Activated T-cell treated with anti-CD3 and anti-CD28 coated beads, Interleukin-2, amount 50 U/mL, for 72 hours (primary cell): ENCODE measurements at regions not wholly inside any gene's neighbourhood (a gene's known extent, or its start where the extent isn't known, plus 50 kb on each side); places are given as distances from the start of the nearest gene placed in this dataset.
"Not testable (repeated sequence)": the region's sequence is repeated elsewhere in the genome, so short reads cannot be mapped to it uniquely, and the experiment has no call there.

Experiments
- ATAC-seq, 2 donors: fragments of 150-1000 bp; cut with Tn5 transposase; replicated peaks in 1 of 2; 2 replicates each; pipeline ENCODE4 v1.10.0; 2021; ENCODE audit warnings: moderate library complexity in 2 of 2, mild to moderate bottlenecking in 1 of 2
- DNase-seq, 2 donors: peaks; one replicate each; pipeline ENCODE4 v3.0.0; 2021 to 2022; ENCODE audit warnings: mixed read lengths in 1 of 2
- H3K27ac Mint-ChIP-seq: one replicate; pipeline ENCODE4 v1.8.0; 2022; ENCODE audit warnings: mild to moderate bottlenecking, moderate library complexity, mixed read lengths
- H3K27me3 Mint-ChIP-seq: one replicate; pipeline ENCODE4 v1.8.0; 2022; ENCODE audit warnings: low read depth, mixed read lengths
- H3K36me3 Mint-ChIP-seq, 2 donors: one replicate each; pipeline ENCODE4 v1.8.0; 2022; ENCODE audit warnings: mixed read lengths in 2 of 2, mild to moderate bottlenecking in 1 of 2; ENCODE audit not compliant: insufficient read depth in 2 of 2
- H3K4me1 Mint-ChIP-seq: one replicate; pipeline ENCODE4 v1.8.0; 2022; ENCODE audit warnings: low read depth, mixed read lengths
- H3K4me3 Mint-ChIP-seq, 2 donors: one replicate each; pipeline ENCODE4 v1.8.0; 2022; ENCODE audit warnings: mild to moderate bottlenecking in 2 of 2, mixed read lengths in 2 of 2, moderate library complexity in 2 of 2
- H3K9me3 Mint-ChIP-seq, 2 donors: one replicate each; pipeline ENCODE4 v1.8.0; 2022; ENCODE audit warnings: mixed read lengths in 2 of 2

DNA sequence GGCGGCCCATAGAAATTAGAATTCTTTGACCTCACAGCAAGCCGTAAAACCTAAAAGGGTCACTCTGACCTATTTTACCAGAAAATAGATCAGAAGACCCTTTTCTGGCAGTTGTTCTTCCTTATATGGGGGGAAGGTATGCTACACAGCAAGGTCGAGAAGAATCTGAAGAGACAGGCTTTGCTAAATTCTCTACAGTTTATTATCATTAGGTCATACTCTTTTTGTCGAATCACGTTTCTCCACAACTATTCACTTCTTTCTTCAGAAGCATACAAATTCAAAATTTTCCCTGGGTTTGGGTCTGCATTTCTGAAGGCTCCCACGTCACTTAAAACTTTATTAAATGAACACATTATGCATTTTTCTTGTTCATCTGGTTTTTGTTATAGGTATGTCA is 229.5 kb upstream of the GRM7 start:
- H3K9me3 Mint-ChIP-seq: peaks cover 0 to 2% of the 10 kb centered on the region in 2 donors
- ATAC-seq (no peak), DNase-seq (no peak)
- no peak overlapping the region for H3K4me3 Mint-ChIP-seq
- H3K27me3 Mint-ChIP-seq: no peaks in the 10 kb centered on the region
- H3K27ac Mint-ChIP-seq: no peak overlapping the region
- no peaks in the 10 kb centered on the region for H3K4me1 Mint-ChIP-seq
- no peaks in the 10 kb centered on the region for H3K36me3 Mint-ChIP-seq

DNA sequence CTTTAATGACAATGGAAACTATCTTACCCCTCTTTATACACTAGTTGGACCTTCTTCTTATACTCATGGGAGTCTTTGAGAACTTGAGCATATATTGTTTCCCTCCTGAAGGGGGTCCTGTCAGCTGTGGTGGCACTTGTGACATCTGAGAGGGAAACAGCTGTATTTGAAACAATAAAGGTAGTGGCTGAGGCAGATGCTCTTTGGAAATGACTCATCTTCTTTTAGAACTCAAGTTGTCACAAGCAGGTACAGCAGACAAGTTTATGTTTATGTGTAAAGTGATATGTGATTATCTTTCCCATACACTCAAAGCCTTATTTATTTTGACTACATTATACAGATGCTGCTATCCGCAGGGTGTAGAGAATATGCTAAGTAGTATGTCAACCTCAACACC is 220.0 kb upstream of the GRM7 start:
- H3K36me3 Mint-ChIP-seq: no peaks in the 10 kb centered on the region
- no peak for ATAC-seq
- H3K27me3 Mint-ChIP-seq: no peaks in the 10 kb centered on the region
- H3K27ac Mint-ChIP-seq: no peak overlapping the region
- no peak for DNase-seq
- peaks cover 0 to 5% of the 10 kb centered on the region in 2 donors for H3K9me3 Mint-ChIP-seq
- H3K4me3 Mint-ChIP-seq: no peak overlapping the region
- H3K4me1 Mint-ChIP-seq: no peaks in the 10 kb centered on the region

DNA sequence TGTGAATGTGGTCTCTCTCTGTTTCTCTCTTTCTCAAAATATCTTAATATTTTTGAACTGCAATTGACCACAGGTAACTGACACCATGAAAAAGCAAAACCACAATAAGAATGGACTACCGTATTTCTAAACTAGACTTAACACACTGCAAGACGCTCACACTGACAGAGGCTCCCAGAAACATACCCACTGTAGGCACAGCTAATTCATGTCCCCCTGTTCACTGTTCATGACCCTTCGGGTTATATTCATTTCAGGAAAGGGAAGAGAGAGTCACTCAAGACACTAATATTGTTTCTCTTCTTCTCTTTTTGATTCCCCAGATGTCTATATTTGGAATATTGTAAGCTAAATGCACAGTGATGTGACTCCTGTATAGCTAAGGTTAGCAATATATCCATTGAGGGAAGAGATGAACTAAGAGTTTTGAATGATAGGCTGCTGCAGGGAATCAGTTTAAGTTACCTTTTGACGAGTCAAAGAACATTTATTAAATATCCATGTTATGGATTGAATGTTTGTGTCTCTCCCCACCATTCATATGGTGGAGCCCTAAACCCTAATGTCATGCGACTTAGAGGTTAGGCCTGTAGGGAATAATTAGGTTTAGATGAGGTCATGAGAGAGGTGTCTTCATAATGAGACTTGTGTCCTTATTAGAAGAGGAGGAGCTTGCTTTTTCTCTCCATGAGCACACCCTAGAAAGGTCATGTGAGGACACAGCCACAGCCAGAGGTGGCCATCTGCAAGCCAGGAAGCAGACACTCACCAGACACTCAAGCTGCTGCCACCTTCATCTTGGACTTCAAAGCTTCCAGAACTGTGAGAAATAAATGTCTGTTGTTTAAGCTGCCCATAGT is 216.6 kb upstream of the GRM7 start:
- no peak for ATAC-seq
- Mint-ChIP-seq H3K4me3 (no peak overlapping the region), H3K36me3 (no peaks in the 10 kb centered on the region), H3K9me3 (peaks cover 0 to 4% of the 10 kb centered on the region in 2 donors), H3K4me1 (no peaks in the 10 kb centered on the region), H3K27me3 (no peaks in the 10 kb centered on the region), H3K27ac (no peak overlapping the region)
- no peak for DNase-seq

DNA sequence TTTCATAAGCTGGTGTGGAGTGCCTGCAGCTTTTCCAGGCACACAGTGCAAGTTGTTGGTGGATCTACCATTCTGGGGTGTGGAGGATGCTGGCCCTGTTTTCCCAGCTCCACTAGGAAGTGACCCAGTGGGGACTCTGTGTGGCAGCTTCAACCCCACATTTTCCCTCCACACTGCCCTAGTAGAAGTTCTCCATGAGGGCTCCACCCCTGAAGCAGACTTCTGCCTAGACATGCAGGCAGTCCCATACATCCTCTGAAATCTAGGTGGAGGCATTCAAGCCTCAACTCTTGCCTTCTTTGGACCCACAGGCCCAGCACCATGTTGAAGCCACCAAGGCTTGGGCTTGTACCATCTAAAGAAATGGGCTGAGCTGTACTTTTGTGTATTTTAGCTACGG is 206.2 kb upstream of the GRM7 start:
- ATAC-seq: no peak
- Mint-ChIP-seq H3K9me3 (peaks cover 21 to 28% of the 10 kb centered on the region in 2 donors), H3K27me3 (no peaks in the 10 kb centered on the region), H3K4me3 (no peak overlapping the region), H3K4me1 (no peaks in the 10 kb centered on the region), H3K27ac (no peak overlapping the region), H3K36me3 (peaks cover 4 to 7% of the 10 kb centered on the region in 2 donors)
- DNase-seq: no peak

DNA sequence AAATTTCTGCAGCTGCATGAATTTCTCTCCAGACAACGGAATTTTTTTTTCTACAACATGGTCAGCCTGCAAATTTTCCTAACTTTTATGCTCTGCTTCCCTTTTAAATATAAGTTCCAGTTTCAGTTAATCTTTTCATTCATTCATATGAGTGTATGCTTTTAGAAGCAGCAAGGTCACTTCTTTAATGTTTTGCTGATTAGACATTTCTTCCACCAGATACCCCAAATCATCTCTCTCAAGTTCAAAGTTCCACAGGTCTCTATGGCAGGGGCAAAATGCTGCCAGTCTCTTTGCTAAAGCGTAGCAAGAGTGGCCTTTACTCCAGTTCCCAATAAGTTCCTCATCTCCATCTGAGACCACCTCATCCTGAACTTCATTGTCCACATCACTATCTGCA is 205.6 kb upstream of the GRM7 start:
- ATAC-seq (no peak), DNase-seq (no peak)
- Mint-ChIP-seq H3K4me3 (no peak overlapping the region), H3K9me3 (peaks cover 21 to 28% of the 10 kb centered on the region in 2 donors), H3K4me1 (no peaks in the 10 kb centered on the region), H3K27ac (no peak overlapping the region), H3K27me3 (no peaks in the 10 kb centered on the region), H3K36me3 (peaks cover 4 to 7% of the 10 kb centered on the region in 2 donors)

DNA sequence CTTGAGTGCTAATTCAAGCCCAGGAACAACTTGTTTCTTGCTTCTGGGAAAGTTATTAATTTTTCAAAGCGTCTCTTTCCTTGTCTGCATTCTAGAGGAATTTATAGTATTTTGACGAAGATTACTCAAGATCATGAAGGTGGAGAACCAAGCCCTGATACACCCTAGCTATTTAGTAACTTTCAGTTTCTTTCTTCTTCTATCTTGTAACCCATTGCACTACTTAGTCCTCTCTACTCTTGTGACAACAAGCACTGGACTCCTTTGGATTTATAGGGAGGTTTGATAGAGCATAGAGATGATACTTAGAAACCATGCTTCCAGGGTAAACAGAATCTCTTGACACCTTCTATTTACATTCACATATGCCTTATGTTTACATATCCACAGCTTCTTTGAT is 203.3 kb upstream of the GRM7 start:
- DNase-seq (no peak), ATAC-seq (no peak)
- Mint-ChIP-seq H3K4me1 (no peaks in the 10 kb centered on the region), H3K27ac (no peak overlapping the region), H3K27me3 (no peaks in the 10 kb centered on the region), H3K36me3 (peaks cover 4 to 7% of the 10 kb centered on the region in 2 donors), H3K4me3 (no peak overlapping the region), H3K9me3 (peaks cover 14 to 23% of the 10 kb centered on the region in 2 donors)

DNA sequence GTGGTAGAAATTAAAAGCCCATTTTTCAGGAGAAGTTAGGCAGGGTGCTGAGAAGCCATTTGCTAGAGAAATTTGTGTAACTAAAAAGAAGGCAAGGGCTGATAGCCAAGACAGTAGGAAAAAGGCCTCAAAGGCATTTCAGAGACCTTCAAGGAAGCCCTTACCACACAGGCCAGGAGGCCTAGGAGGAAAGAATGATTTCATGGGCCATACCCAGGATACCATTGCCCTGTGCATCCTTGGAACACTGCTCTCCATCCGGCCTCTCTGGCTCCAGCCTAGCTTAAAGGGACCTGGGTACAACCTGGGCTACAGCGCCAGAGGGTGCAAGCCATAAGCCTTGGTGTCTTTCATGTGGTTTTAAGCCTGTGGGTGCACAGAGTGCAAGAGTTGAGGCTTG is 193.6 kb upstream of the GRM7 start:
- no peaks in the 10 kb centered on the region for H3K4me1 Mint-ChIP-seq
- peaks cover 0 to 1% of the 10 kb centered on the region in 2 donors for H3K36me3 Mint-ChIP-seq
- H3K4me3 Mint-ChIP-seq: no peak overlapping the region
- H3K27ac Mint-ChIP-seq: no peak overlapping the region
- peaks cover 11% of the 10 kb centered on the region in 2 donors for H3K9me3 Mint-ChIP-seq
- H3K27me3 Mint-ChIP-seq: no peaks in the 10 kb centered on the region
- ATAC-seq: no peak
- no peak for DNase-seq

DNA sequence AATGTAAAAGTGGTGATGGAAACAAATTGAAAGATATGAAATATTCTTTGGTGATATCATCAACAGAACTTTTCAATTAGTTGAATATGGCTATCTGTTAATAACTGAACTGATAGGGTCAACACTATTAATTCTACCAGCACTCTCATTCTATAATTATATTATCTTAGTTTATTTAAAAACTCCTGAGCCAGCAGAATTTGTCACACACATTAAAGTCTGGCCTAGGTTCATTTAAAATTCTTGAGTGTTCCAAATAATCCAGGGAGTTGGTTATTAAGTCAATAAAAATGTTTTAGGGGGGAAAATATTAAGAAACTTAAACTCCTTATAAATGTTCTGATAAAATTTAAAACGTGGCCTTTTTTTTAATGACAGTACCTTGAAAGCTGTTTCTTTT is 189.6 kb upstream of the GRM7 start:
- ATAC-seq (no peak), DNase-seq (no peak)
- Mint-ChIP-seq H3K4me1 (no peaks in the 10 kb centered on the region), H3K27me3 (no peaks in the 10 kb centered on the region), H3K9me3 (peaks cover 7 to 10% of the 10 kb centered on the region in 2 donors), H3K4me3 (no peak overlapping the region), H3K36me3 (peaks cover 0 to 1% of the 10 kb centered on the region in 2 donors), H3K27ac (no peak overlapping the region)

DNA sequence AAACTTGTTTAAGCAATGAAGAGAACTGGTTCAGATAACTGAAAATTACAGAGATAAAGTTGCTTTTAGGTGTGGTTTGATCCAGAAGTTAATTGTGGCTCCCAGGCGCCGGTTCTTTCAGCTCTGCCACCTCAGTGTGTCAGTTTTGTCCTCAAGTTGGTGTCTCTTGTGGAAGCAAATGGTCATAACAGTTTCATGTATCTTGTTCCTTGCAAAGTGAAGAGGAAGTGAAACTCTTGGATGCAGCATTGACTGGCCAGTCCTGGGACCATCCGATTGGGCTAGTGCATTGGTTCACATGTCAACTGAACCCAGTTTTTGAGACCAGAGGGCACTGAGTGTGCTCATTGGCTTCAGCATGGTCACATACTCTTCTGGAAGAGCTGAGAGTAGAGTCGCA is 181.4 kb upstream of the GRM7 start:
- Mint-ChIP-seq H3K4me1 (no peaks in the 10 kb centered on the region), H3K27me3 (no peaks in the 10 kb centered on the region), H3K9me3 (peaks cover 5 to 9% of the 10 kb centered on the region in 2 donors), H3K36me3 (peaks cover 0 to 2% of the 10 kb centered on the region in 2 donors), H3K27ac (no peak overlapping the region), H3K4me3 (no peak overlapping the region)
- ATAC-seq (no peak), DNase-seq (no peak)

DNA sequence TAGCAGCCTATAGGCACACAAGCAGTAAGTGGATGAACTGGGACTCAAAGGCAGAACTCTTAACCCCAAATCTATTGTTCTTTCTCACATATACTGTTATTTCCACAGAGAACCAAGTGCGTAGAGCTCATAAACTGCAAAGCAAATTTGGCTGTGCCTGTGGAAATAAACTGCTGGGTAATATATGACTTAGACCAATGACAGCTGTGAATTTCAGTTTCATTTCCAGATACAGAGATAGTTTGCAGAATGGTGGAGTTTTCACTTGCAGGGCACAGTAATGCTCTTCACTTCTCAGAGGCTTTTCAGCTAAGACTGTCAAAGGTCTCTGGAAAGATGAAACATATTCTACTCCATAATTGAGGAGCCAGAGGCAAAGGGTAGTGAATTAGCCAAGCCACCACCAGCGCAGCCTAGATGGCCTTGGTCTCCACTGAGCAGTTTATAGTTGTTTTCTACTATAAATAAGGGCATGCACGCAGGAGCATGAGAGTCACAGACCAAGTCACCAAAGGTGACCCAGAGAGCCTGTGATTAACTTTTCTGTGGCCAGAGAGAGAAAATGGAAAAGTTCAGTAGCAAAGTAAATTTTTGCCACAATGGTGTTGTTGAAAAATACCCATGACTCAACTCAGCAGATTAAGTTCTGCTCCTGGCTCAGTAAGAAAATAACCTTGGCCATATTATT is 180.7 kb upstream of the GRM7 start:
- H3K27ac Mint-ChIP-seq: no peak overlapping the region
- no peaks in the 10 kb centered on the region for H3K4me1 Mint-ChIP-seq
- H3K36me3 Mint-ChIP-seq: peaks cover 0 to 2% of the 10 kb centered on the region in 2 donors
- peaks cover 5 to 9% of the 10 kb centered on the region in 2 donors for H3K9me3 Mint-ChIP-seq
- no peaks in the 10 kb centered on the region for H3K27me3 Mint-ChIP-seq
- DNase-seq: no peak
- H3K4me3 Mint-ChIP-seq: no peak overlapping the region
- no peak for ATAC-seq

DNA sequence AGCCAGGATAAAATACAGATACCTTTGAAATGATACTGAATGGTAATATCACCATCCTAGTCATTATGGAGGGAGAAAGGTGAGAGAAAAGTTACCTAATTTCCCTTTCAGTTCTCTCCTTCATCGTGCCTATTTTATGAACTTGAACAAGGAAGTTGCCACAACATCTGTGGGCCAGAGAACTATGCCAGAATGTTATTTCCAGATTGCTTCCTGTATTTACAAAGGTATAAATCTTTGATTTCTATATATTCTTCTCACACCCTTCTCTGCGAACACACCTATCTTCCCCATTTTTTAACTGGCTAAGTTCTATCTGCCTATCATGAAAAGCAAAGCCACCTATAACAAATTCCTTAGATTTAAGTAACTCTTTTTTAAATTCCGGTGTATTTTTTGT is 163.6 kb upstream of the GRM7 start:
- Mint-ChIP-seq H3K27me3 (no peaks in the 10 kb centered on the region), H3K9me3 (peaks cover 2 to 7% of the 10 kb centered on the region in 2 donors), H3K4me3 (no peak overlapping the region), H3K36me3 (peaks cover 0 to 1% of the 10 kb centered on the region in 2 donors), H3K4me1 (no peaks in the 10 kb centered on the region), H3K27ac (no peak overlapping the region)
- DNase-seq (no peak), ATAC-seq (no peak)

DNA sequence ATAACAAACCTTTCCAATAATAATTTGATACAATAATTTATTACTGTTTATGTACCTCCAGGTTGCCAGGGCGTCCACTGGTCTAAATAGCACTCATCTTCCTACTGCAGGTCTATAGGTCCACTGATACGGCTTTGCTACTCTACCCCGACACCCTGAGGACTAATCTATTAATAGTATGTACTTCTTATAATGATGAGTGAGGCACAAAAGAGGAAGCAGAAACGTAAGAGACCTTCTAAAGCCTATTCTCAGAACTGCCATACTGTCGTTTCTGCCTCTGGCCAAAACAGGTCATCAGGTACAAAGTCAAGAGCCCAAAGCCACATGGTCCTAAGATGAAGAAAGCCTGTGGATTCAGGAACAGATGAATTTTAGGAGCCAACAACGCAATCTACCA is 163.2 kb upstream of the GRM7 start:
- no peak for DNase-seq
- H3K4me3 Mint-ChIP-seq: no peak overlapping the region
- H3K27ac Mint-ChIP-seq: no peak overlapping the region
- H3K36me3 Mint-ChIP-seq: peaks cover 0 to 1% of the 10 kb centered on the region in 2 donors
- peaks cover 2 to 7% of the 10 kb centered on the region in 2 donors for H3K9me3 Mint-ChIP-seq
- no peaks in the 10 kb centered on the region for H3K27me3 Mint-ChIP-seq
- no peak for ATAC-seq
- H3K4me1 Mint-ChIP-seq: no peaks in the 10 kb centered on the region

DNA sequence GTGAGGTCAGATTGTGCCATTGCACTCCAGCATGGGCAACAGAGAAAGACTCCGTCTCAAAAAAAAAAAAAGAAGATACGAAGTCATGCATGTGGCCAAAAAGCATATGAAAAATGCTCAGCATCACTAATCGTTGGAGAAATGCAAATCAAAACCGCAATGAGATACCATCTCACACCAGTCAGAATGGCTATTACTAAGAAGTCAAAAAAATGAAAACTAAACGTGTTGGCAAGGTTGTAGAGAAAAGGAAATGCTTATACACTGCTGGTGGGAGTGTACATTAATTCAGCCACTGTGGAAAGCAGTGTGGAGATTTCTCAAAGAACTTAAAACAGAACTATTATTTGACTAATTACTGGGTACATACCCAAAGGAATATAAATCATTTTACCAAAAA is 156.1 kb upstream of the GRM7 start:
- peaks cover 7 to 10% of the 10 kb centered on the region in 2 donors for H3K9me3 Mint-ChIP-seq
- not testable (repeated sequence) for ATAC-seq, DNase-seq, H3K4me1 Mint-ChIP-seq, H3K4me3 Mint-ChIP-seq, H3K27ac Mint-ChIP-seq, H3K27me3 Mint-ChIP-seq, H3K36me3 Mint-ChIP-seq
